ENCODE measurements at regions not wholly inside any gene's neighbourhood (a gene's known extent, or its start where the extent isn't known, plus 50 kb on each side); places are given as distances from the start of the nearest gene placed in this dataset.

DNA sequence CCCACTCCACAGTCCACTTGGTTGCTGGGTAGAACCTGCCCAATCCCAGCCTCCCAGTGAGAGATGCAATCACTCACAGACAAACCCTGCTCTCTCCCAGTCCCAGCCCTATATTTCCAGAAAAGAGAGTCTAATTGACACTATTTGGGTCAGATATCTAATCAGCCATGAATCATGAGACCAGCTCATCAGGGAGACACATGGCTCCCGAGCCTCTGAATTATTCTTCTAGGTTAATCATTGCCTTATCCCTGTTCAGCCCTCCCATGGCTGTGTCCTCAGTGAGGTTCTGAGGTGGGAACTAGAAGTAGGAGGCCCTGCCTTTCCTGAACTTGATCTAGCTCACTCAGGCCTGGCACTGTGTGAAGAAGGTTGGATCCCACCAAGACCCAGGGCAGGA lies 49.9 kb upstream of the ZC3H12A start:
- Mint-ChIP-seq H3K4me1 (no peaks in the 10 kb centered on the region; the same call in 2 of the 3 replicates), H3K9me3 (no peaks in the 10 kb centered on the region), H3K27ac (no peak overlapping the region), H3K36me3 (ENCODE audit: low read depth) (no peaks in the 10 kb centered on the region), H3K27me3 (ENCODE audit: insufficient read depth, low read depth, poor library complexity) (peaks cover 18% of the 10 kb centered on the region), H3K4me3 (no peak overlapping the region)
- no peaks in the 10 kb centered on the region for H3K27me3 ChIP-seq (ENCODE audit: insufficient read depth)
- no peak overlapping the region for H3K27ac ChIP-seq (ENCODE audit: low read depth)
- TF ChIP-seq, protein P1, sequence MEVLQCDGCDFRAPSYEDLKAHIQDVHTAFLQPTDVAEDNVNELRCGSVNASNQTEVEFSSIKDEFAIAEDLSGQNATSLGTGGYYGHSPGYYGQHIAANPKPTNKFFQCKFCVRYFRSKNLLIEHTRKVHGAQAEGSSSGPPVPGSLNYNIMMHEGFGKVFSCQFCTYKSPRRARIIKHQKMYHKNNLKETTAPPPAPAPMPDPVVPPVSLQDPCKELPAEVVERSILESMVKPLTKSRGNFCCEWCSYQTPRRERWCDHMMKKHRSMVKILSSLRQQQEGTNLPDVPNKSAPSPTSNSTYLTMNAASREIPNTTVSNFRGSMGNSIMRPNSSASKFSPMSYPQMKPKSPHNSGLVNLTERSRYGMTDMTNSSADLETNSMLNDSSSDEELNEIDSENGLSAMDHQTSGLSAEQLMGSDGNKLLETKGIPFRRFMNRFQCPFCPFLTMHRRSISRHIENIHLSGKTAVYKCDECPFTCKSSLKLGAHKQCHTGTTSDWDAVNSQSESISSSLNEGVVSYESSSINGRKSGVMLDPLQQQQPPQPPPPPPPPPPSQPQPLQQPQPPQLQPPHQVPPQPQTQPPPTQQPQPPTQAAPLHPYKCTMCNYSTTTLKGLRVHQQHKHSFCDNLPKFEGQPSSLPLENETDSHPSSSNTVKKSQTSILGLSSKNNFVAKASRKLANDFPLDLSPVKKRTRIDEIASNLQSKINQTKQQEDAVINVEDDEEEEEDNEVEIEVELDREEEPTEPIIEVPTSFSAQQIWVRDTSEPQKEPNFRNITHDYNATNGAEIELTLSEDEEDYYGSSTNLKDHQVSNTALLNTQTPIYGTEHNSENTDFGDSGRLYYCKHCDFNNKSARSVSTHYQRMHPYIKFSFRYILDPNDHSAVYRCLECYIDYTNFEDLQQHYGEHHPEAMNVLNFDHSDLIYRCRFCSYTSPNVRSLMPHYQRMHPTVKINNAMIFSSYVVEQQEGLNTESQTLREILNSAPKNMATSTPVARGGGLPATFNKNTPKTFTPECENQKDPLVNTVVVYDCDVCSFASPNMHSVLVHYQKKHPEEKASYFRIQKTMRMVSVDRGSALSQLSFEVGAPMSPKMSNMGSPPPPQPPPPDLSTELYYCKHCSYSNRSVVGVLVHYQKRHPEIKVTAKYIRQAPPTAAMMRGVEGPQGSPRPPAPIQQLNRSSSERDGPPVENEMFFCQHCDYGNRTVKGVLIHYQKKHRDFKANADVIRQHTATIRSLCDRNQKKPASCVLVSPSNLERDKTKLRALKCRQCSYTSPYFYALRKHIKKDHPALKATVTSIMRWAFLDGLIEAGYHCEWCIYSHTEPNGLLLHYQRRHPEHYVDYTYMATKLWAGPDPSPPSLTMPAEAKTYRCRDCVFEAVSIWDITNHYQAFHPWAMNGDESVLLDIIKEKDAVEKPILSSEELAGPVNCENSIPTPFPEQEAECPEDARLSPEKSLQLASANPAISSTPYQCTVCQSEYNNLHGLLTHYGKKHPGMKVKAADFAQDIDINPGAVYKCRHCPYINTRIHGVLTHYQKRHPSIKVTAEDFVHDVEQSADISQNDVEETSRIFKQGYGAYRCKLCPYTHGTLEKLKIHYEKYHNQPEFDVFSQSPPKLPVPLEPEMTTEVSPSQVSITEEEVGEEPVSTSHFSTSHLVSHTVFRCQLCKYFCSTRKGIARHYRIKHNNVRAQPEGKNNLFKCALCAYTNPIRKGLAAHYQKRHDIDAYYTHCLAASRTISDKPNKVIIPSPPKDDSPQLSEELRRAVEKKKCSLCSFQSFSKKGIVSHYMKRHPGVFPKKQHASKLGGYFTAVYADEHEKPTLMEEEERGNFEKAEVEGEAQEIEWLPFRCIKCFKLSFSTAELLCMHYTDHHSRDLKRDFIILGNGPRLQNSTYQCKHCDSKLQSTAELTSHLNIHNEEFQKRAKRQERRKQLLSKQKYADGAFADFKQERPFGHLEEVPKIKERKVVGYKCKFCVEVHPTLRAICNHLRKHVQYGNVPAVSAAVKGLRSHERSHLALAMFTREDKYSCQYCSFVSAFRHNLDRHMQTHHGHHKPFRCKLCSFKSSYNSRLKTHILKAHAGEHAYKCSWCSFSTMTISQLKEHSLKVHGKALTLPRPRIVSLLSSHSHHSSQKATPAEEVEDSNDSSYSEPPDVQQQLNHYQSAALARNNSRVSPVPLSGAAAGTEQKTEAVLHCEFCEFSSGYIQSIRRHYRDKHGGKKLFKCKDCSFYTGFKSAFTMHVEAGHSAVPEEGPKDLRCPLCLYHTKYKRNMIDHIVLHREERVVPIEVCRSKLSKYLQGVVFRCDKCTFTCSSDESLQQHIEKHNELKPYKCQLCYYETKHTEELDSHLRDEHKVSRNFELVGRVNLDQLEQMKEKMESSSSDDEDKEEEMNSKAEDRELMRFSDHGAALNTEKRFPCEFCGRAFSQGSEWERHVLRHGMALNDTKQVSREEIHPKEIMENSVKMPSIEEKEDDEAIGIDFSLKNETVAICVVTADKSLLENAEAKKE (CRISPR knock-in tag; IDR thresholded peaks at IDR 0.05): no peak
- TF ChIP-seq CREB1 (CRISPR knock-in tag; IDR thresholded peaks at IDR 0.05; ENCODE audit: low read depth): no peak
- TF ChIP-seq, protein P2, sequence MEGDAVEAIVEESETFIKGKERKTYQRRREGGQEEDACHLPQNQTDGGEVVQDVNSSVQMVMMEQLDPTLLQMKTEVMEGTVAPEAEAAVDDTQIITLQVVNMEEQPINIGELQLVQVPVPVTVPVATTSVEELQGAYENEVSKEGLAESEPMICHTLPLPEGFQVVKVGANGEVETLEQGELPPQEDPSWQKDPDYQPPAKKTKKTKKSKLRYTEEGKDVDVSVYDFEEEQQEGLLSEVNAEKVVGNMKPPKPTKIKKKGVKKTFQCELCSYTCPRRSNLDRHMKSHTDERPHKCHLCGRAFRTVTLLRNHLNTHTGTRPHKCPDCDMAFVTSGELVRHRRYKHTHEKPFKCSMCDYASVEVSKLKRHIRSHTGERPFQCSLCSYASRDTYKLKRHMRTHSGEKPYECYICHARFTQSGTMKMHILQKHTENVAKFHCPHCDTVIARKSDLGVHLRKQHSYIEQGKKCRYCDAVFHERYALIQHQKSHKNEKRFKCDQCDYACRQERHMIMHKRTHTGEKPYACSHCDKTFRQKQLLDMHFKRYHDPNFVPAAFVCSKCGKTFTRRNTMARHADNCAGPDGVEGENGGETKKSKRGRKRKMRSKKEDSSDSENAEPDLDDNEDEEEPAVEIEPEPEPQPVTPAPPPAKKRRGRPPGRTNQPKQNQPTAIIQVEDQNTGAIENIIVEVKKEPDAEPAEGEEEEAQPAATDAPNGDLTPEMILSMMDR (conservative IDR thresholded peaks at IDR 0.05; ENCODE audit: low read depth in 2 of 2): no peak
- TF ChIP-seq EZH2phosphoT487 (IDR thresholded peaks at IDR 0.05; ENCODE audit: unreplicated experiment): no peak
- TF ChIP-seq, protein P3, sequence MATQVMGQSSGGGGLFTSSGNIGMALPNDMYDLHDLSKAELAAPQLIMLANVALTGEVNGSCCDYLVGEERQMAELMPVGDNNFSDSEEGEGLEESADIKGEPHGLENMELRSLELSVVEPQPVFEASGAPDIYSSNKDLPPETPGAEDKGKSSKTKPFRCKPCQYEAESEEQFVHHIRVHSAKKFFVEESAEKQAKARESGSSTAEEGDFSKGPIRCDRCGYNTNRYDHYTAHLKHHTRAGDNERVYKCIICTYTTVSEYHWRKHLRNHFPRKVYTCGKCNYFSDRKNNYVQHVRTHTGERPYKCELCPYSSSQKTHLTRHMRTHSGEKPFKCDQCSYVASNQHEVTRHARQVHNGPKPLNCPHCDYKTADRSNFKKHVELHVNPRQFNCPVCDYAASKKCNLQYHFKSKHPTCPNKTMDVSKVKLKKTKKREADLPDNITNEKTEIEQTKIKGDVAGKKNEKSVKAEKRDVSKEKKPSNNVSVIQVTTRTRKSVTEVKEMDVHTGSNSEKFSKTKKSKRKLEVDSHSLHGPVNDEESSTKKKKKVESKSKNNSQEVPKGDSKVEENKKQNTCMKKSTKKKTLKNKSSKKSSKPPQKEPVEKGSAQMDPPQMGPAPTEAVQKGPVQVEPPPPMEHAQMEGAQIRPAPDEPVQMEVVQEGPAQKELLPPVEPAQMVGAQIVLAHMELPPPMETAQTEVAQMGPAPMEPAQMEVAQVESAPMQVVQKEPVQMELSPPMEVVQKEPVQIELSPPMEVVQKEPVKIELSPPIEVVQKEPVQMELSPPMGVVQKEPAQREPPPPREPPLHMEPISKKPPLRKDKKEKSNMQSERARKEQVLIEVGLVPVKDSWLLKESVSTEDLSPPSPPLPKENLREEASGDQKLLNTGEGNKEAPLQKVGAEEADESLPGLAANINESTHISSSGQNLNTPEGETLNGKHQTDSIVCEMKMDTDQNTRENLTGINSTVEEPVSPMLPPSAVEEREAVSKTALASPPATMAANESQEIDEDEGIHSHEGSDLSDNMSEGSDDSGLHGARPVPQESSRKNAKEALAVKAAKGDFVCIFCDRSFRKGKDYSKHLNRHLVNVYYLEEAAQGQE (IDR thresholded peaks at IDR 0.05; ENCODE audit: unreplicated experiment): no peak
- no peak for TF ChIP-seq ZNF114 (CRISPR knock-in tag; IDR thresholded peaks at IDR 0.05)
- TF ChIP-seq EZH2 (IDR thresholded peaks at IDR 0.05; ENCODE audit: low read depth, unreplicated experiment): no peak
- TF ChIP-seq POLR2AphosphoS5 (IDR thresholded peaks at IDR 0.05; ENCODE audit: low read depth): no peak
- H3K79me2 ChIP-seq (replicated peaks; ENCODE audit: insufficient read depth): no peaks in the 10 kb centered on the region
- no peak overlapping the region for H2AFZ ChIP-seq
- no peak overlapping the region for H3K4me2 ChIP-seq
- no peak overlapping the region for H3K4me3 ChIP-seq
- ATAC-seq (no peak), DNase-seq (ENCODE audit: low spot score) (no peak)
- no peaks in the 10 kb centered on the region for H3F3A ChIP-seq (replicated peaks; ENCODE audit: low read depth)
- no peaks in the 10 kb centered on the region for H3K36me3 ChIP-seq (ENCODE audit: insufficient read depth)
- H4K20me1 ChIP-seq (replicated peaks; ENCODE audit: insufficient read depth): no peaks in the 10 kb centered on the region
- H3K9me2 ChIP-seq (ENCODE audit: insufficient read depth): no peaks in the 10 kb centered on the region
- H3K4me1 ChIP-seq (ENCODE audit: insufficient read depth): no peaks in the 10 kb centered on the region
